DMS53 treated with DMSO at 0.1 percent for 48 hours (cell line): ENCODE measurements at regions not wholly inside any gene's neighbourhood (a gene's known extent, or its start where the extent isn't known, plus 50 kb on each side); places are given as distances from the start of the nearest gene placed in this dataset.
A peak's percentile ranks its signal among the peaks of the same experiment; 100 is the strongest.

ENCODE experiments used
- DNase-seq: peaks from one replicate; lab custom pipeline; 2025; ENCODE audit not compliant: unreplicated experiment; lab: John Stamatoyannopoulos, UW

GRCh38 chr7:90061077-90061476 is 93.2 kb upstream of the STEAP1 start:
- DNase-seq: no peak

GRCh38 chr7:90064370-90064769 is 89.9 kb upstream of the STEAP1 start:
- no peak for DNase-seq

DNA sequence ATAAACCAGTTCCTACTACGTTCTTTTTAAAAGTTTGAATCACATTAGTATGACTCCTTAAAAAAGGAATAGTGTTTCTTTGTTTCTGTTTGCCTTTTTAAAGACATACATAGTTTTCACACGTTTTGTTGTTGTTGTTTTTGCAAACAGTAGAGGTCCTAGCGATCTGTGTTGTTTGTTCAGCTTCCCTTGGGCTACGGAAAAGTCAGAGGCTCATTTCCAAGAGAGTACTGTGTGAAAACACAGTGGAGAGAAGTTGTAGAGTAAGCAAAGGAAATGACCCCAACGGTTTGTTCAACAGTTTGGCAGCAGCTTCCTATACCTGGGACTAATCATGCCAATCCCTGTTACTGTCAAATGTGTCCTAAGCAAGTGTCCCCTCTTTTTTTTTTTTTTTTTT is 87.1 kb upstream of the STEAP1 start:
- DNase-seq: no peak

DNA sequence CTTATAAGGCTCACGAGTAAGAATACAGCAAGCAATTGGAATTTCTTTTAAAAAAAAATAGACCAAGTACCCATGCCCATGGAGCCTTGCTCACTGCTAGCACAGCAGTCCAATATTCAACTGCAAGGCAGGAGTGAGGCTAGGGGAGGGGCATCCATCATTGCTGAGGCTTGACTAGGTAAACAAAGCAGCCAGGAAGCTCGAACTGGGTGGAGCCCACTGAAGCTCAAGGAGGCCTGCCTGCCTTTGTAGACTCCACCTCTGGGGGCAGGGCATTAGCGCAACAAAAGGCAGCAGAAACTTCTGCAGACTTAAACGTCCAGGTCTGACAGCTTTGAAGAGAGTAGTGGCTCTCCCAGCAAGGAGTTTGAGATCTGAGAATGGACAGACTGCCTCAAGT is 84.0 kb upstream of the STEAP1 start:
- peak; percentile 73 for DNase-seq

- DNase-seq: no peak
These were observed 75.3 kb upstream of the STEAP1 start for GRCh38 chr7:90078921-90079320.

- no peak for DNase-seq
These were observed 72.6 kb upstream of the STEAP1 start for GRCh38 chr7:90081621-90082020.

- no peak for DNase-seq
These were observed 61.8 kb upstream of the STEAP1 start for GRCh38 chr7:90092506-90092905.

GRCh38 chr7:90094030-90094429 is 60.2 kb upstream of the STEAP1 start:
- no peak for DNase-seq
